WI38 (cell line): ENCODE measurements at regions not wholly inside any gene's neighbourhood (a gene's known extent, or its start where the extent isn't known, plus 50 kb on each side); places are given as distances from the start of the nearest gene placed in this dataset.

Experiments used
- H3K4me3 ChIP-seq: 2 replicates; pipeline ENCODE4 v1.5.1; 2011; ENCODE audit warnings: low read depth, mild to moderate bottlenecking, control low read depth, low read length
- CTCF ChIP-seq: IDR thresholded peaks from 2 replicates; pipeline ENCODE4 v1.5.1; 2012; ENCODE audit warnings: low read depth, mild to moderate bottlenecking, control low read depth, low read length

DNA sequence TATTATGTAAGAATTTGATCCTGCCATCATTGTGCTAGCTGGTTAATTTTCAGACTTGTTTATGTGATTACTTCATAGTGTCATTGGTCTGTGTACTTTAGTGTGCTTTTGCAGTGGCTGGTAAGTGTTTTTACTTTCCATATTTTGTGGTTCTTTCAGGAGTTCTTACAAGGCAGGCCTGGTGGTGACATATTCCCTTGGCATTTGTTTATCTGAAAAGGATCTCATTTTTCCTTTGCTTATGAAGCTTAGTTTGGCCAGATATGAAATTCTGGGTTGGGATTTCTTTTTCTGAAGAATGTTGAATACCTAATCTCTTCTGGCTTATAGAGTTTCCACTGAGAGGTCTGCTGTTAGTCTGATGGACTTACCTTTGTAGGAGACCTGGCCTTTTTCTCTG, 72.8 kb upstream of the MC4R start:
- H3K4me3 ChIP-seq, result no peak overlapping the region
- no peak for TF ChIP-seq CTCF

GRCh38 chr18:60446821-60447220, 74.2 kb upstream of the MC4R start:
- no peak overlapping the region for H3K4me3 ChIP-seq
- TF ChIP-seq CTCF, result no peak

DNA sequence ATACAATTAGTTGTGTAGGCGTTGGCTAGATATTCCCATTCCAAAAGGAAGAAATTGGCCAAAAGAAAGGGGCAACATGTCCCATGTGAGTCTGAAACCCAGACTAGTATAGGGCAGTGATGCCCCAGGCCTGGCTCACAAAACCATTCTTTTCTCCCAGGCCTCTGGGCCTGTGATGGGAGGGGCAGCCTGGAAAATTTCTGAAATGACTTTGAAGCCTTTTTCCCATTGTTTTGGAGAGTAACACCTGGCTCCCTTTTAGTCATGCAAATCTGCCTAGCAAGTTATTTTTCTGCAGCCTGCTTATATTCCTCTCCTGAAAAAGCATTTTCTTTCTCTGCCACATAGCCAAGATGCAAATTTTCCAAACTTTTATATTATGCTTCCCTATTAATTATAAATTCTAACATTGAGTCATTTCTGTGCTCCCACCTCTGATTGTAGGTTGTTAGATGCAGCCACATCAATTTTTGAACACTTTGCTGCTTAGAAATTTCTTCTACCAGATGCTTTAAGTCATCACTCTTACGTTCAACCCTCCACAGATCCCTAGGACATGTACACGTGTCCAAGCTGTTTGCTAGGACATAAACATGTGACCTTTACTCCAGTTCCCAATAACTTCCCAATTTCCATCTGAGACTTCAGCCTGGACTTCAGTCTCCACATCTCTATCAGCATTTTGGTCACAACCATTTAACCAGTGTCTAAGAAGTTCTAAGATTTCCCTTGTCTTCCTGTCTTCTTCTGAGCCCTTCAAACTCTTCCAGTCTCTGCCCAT, 76.1 kb upstream of the MC4R start:
- TF ChIP-seq CTCF, result no peak
- no peak overlapping the region for H3K4me3 ChIP-seq

- no peak overlapping the region for H3K4me3 ChIP-seq
- TF ChIP-seq CTCF, result no peak
These were observed 79.8 kb upstream of the MC4R start for GRCh38 chr18:60452421-60452820.

- no peak for TF ChIP-seq CTCF
- no peak overlapping the region for H3K4me3 ChIP-seq
These were observed 94.1 kb upstream of the MC4R start for GRCh38 chr18:60466677-60467076.

GRCh38 chr18:60469387-60470100, 97.0 kb upstream of the MC4R start:
- no peak for TF ChIP-seq CTCF
- H3K4me3 ChIP-seq, result no peak overlapping the region

DNA sequence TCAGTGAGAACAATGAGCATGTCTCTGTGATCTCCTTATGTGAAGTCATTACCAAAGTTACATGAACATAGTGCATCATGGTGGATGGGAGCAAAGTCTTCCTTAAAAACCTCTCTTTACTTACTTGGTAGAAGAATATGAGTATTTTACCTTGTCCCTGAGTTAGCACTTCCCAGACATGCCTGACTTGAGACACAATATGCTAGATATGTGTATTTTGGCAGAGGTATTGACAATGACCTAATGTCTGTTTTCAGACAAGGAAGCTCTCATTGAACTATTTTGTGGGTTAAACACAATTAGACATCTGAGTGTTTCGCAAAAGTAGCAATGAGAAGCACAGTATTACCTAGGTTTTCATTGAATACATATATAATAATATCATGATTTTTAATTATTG, 99.1 kb upstream of the MC4R start:
- TF ChIP-seq CTCF, result no peak
- no peak overlapping the region for H3K4me3 ChIP-seq
